HEK293 (cell line): ENCODE measurements at regions not wholly inside any gene's neighbourhood (a gene's known extent, or its start where the extent isn't known, plus 50 kb on each side); places are given as distances from the start of the nearest gene placed in this dataset.

Experiments used
- CTCF ChIA-PET: fragments of 350-600 bp; formaldehyde crosslinking; extraction: SDS; loops from one replicate; lab custom pipeline; 2021; ENCODE audit warnings: antibody characterized with exemption; lab: Yijun Ruan, JAX
- POLR2A ChIA-PET: fragments of 300-600 bp; formaldehyde crosslinking; extraction: SDS; loops from one replicate; lab custom pipeline; 2020; ENCODE audit warnings: antibody characterized with exemption, inconsistent platforms; lab: Yijun Ruan, JAX
- H3K27ac ChIP-seq: fragments of 200-500 bp; sonication (Bioruptor generic); 2 replicates; pipeline ENCODE4 v1.5.1; 2014; ENCODE audit warnings: low read depth, low read length, control low read depth, inconsistent platforms; ENCODE audit errors: extremely low read depth
- H3K36me3 ChIP-seq, 2 experiments: fragments of 200-500 bp in 1 of 2; sonication (Bioruptor generic) in 1 of 2; 1 replicate in 1 of 2; 2 replicates in 1 of 2; pipeline ENCODE4 v1.5.1; 2014 to 2017; ENCODE audit warnings: inconsistent platforms in 2 of 2, low read length in 2 of 2; ENCODE audit not compliant: control insufficient read depth in 2 of 2, insufficient read depth in 1 of 2
- H3K4me1 ChIP-seq: fragments of 200-500 bp; sonication (Bioruptor generic); 2 replicates; pipeline ENCODE4 v1.5.1; 2014; ENCODE audit warnings: mild to moderate bottlenecking, low read length, inconsistent platforms; ENCODE audit not compliant: control insufficient read depth, insufficient read depth
- H3K4me3 ChIP-seq: 2 replicates; pipeline ENCODE4 v1.5.1; 2011; ENCODE audit warnings: low read depth, mild to moderate bottlenecking, control low read depth, low read length, moderate library complexity
- H3K9me3 ChIP-seq: fragments of 200-500 bp; sonication (Bioruptor generic); 2 replicates; pipeline ENCODE4 v1.5.1; 2014; ENCODE audit warnings: low read depth, low read length, inconsistent platforms; ENCODE audit not compliant: control insufficient read depth, insufficient read depth
- BCL6B ChIP-seq: fragments of 450-650 bp; formaldehyde crosslinking; IDR thresholded peaks from 2 replicates; pipeline ENCODE4 v1.5.1; 2017; ENCODE audit warnings: missing biosample characterization, missing genetic modification characterization
- GLIS1 ChIP-seq: fragments of 450-650 bp; formaldehyde crosslinking; IDR thresholded peaks from 2 replicates; pipeline ENCODE4 v1.5.1; 2016; ENCODE audit warnings: missing biosample characterization, missing genetic modification characterization
- MZF1 ChIP-seq: fragments of 450-650 bp; formaldehyde crosslinking; IDR thresholded peaks from 2 replicates; pipeline ENCODE4 v1.5.1; 2017; ENCODE audit warnings: missing biosample characterization, missing genetic modification characterization, borderline replicate concordance
- REST ChIP-seq: fragments of 450-650 bp; formaldehyde crosslinking; IDR thresholded peaks from 2 replicates; pipeline ENCODE4 v1.5.1; 2016; ENCODE audit warnings: missing biosample characterization, missing genetic modification characterization
- WT1 ChIP-seq: fragments of 450-650 bp; formaldehyde crosslinking; IDR thresholded peaks from 2 replicates; pipeline ENCODE4 v1.5.1; 2016; ENCODE audit warnings: missing biosample characterization, missing genetic modification characterization
- ZNF214 ChIP-seq: fragments of 450-650 bp; formaldehyde crosslinking; IDR thresholded peaks from 2 replicates; pipeline ENCODE4 v1.5.1; 2017; ENCODE audit warnings: missing biosample characterization, mild to moderate bottlenecking, missing genetic modification characterization, borderline replicate concordance
- ZNF274 ChIP-seq, 2 experiments: fragments of 200-500 bp in 1 of 2; fragments of 450-650 bp in 1 of 2; sonication (Bioruptor generic) in 1 of 2; formaldehyde crosslinking in 1 of 2; IDR thresholded peaks; 2 replicates each; pipeline versions ENCODE4 v1.5.1 to v1.6.1; 2014 to 2016; ENCODE audit warnings: borderline replicate concordance in 1 of 2, inconsistent platforms in 1 of 2, low read length in 1 of 2, missing biosample characterization in 1 of 2, missing genetic modification characterization in 1 of 2
- ZNF324 ChIP-seq: fragments of 450-650 bp; formaldehyde crosslinking; IDR thresholded peaks from 2 replicates; pipeline ENCODE4 v1.5.1; 2016; ENCODE audit warnings: missing biosample characterization, missing genetic modification characterization
- ZNF394 ChIP-seq: fragments of 450-650 bp; formaldehyde crosslinking; IDR thresholded peaks from 2 replicates; pipeline ENCODE4 v1.5.1; 2016; ENCODE audit warnings: missing biosample characterization, missing genetic modification characterization, mild to moderate bottlenecking, moderate library complexity, borderline replicate concordance
- ZNF473 ChIP-seq: fragments of 450-650 bp; formaldehyde crosslinking; IDR thresholded peaks from 2 replicates; pipeline ENCODE4 v1.5.1; 2017; ENCODE audit warnings: missing biosample characterization, missing genetic modification characterization
- ZNF530 ChIP-seq: fragments of 450-650 bp; formaldehyde crosslinking; IDR thresholded peaks from 2 replicates; pipeline ENCODE4 v1.5.1; 2016; ENCODE audit warnings: low read depth, missing biosample characterization, missing genetic modification characterization
- ZNF544 ChIP-seq: fragments of 450-650 bp; formaldehyde crosslinking; IDR thresholded peaks from 2 replicates; pipeline ENCODE4 v1.5.0; 2017; ENCODE audit warnings: missing biosample characterization, missing genetic modification characterization
- ZNF600 ChIP-seq: fragments of 450-650 bp; formaldehyde crosslinking; IDR thresholded peaks from 2 replicates; pipeline ENCODE4 v1.5.1; 2016; ENCODE audit warnings: missing biosample characterization, missing genetic modification characterization
- ZNF610 ChIP-seq: fragments of 450-650 bp; formaldehyde crosslinking; IDR thresholded peaks from 2 replicates; pipeline ENCODE4 v1.5.1; 2016; ENCODE audit warnings: missing biosample characterization, missing genetic modification characterization, borderline replicate concordance
- ZNF629 ChIP-seq: fragments of 450-650 bp; formaldehyde crosslinking; IDR thresholded peaks from 2 replicates; pipeline ENCODE4 v1.5.1; 2017; ENCODE audit warnings: missing biosample characterization, missing genetic modification characterization
- ZNF654 ChIP-seq: fragments of 450-650 bp; formaldehyde crosslinking; IDR thresholded peaks from 2 replicates; pipeline ENCODE4 v1.5.1; 2016; ENCODE audit warnings: low read depth, missing biosample characterization, missing genetic modification characterization
- ZNF704 ChIP-seq: fragments of 450-650 bp; formaldehyde crosslinking; IDR thresholded peaks from 2 replicates; pipeline ENCODE4 v1.5.1; 2016; ENCODE audit warnings: missing biosample characterization, missing genetic modification characterization
- ZNF776 ChIP-seq: fragments of 450-650 bp; formaldehyde crosslinking; IDR thresholded peaks from 2 replicates; pipeline ENCODE4 v1.5.0; 2017; ENCODE audit warnings: missing biosample characterization, missing genetic modification characterization, borderline replicate concordance
- ZNF785 ChIP-seq: fragments of 450-650 bp; formaldehyde crosslinking; IDR thresholded peaks from 2 replicates; pipeline ENCODE4 v1.5.1; 2016; ENCODE audit warnings: missing biosample characterization, missing genetic modification characterization
- ZSCAN16 ChIP-seq: fragments of 450-650 bp; formaldehyde crosslinking; IDR thresholded peaks from 2 replicates; pipeline ENCODE4 v1.5.1; 2016; ENCODE audit warnings: missing biosample characterization, missing genetic modification characterization
- TF ChIP-seq, protein P1 (sequence below): fragments of 450-650 bp; formaldehyde crosslinking; IDR thresholded peaks from 2 replicates; pipeline ENCODE4 v1.5.1; 2017; ENCODE audit warnings: missing biosample characterization, mild to moderate bottlenecking, missing genetic modification characterization, moderate library complexity
- TF ChIP-seq, protein P2 (sequence below): fragments of 450-650 bp; formaldehyde crosslinking; IDR thresholded peaks from 2 replicates; pipeline ENCODE4 v1.5.1; 2017; ENCODE audit warnings: missing biosample characterization, missing genetic modification characterization
- TF ChIP-seq, protein P3 (sequence below): fragments of 450-650 bp; formaldehyde crosslinking; IDR thresholded peaks from 2 replicates; pipeline ENCODE4 v1.5.1; 2016; ENCODE audit warnings: missing biosample characterization, missing genetic modification characterization

DNA sequence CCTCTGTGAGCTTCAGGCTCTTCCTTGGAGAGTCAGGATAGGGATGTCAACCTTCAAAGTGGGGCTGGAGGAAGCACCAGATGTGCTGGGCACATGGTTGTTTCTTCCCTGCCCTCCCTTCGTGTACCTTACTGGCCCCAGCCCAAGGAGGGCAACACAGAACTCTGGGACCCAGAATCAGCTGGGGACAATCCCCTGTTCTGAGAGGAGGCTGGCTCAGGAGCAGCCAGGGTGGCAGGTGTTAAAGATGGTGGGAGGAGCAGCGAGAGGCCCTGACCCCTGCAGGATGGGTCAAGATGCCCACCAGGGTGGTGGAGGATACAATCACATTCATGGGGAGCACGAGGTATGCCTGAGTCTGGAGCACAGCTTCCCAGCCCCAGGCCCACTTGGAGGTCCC, 300.4 kb downstream of the ABCC12 start (continued):
- TF ChIP-seq, protein P1, sequence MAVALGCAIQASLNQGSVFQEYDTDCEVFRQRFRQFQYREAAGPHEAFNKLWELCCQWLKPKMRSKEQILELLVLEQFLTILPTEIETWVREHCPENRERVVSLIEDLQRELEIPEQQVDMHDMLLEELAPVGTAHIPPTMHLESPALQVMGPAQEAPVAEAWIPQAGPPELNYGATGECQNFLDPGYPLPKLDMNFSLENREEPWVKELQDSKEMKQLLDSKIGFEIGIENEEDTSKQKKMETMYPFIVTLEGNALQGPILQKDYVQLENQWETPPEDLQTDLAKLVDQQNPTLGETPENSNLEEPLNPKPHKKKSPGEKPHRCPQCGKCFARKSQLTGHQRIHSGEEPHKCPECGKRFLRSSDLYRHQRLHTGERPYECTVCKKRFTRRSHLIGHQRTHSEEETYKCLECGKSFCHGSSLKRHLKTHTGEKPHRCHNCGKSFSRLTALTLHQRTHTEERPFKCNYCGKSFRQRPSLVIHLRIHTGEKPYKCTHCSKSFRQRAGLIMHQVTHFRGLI (tag by site-specific recombination) = no peak
- TF ChIP-seq ZNF600 (tag by site-specific recombination) = no peak
- no peak for TF ChIP-seq ZSCAN16 (tag by site-specific recombination)
- TF ChIP-seq WT1 (tag by site-specific recombination) = no peak
- TF ChIP-seq ZNF610 (tag by site-specific recombination) = no peak
- no peak for TF ChIP-seq ZNF214

DNA sequence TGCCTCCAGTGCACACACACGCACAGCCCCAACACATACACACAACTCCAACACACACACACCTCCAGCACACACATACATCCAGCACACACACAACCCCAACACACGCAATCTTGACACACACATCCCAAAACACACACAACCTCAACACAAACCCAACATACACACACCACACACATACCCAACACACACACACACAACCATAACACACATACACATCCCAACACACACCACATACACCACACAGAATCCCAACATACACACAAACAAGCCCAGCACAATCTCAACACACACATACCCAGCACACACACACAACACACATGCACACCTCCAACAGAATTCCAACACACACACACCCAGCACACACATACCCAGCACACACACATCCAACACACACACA, 301.1 kb downstream of the ABCC12 start:
- ChIA-PET CTCF (no interaction called here), POLR2A (no interaction called here)
- Histone ChIP-seq H3K27ac (no peak overlapping the region), H3K4me1 (no peaks in the 10 kb centered on the region), H3K9me3 (no peaks in the 10 kb centered on the region), H3K4me3 (no peak overlapping the region), H3K36me3 (no peaks in the 10 kb centered on the region)
- TF ChIP-seq MZF1 (tag by site-specific recombination) (no peak), GLIS1 (tag by site-specific recombination) (no peak), ZNF274 (IDR thresholded peaks at IDR 0.05; ENCODE audit: low read length) (no peak), ZNF274 (tag by site-specific recombination; IDR thresholded peaks at IDR 0.05; ENCODE audit: borderline replicate concordance) (peak; percentile 61; the same call in 1 of the 2 replicates), ZNF324 (tag by site-specific recombination) (no peak), ZNF776 (tag by site-specific recombination) (0 out of 2 replicates have a peak, but pooled peaks have one; percentile 40), ZNF530 (tag by site-specific recombination) (0 out of 2 replicates have a peak, but pooled peaks have one; percentile 33), ZNF394 (tag by site-specific recombination) (no peak), BCL6B (tag by site-specific recombination) (0 out of 2 replicates have a peak, but pooled peaks have one; percentile 34), ZNF785 (tag by site-specific recombination) (peak; percentile 16; the same call in 1 of the 2 replicates), ZNF654 (tag by site-specific recombination) (no peak), ZNF629 (tag by site-specific recombination) (no peak), ZNF704 (tag by site-specific recombination) (no peak), REST (no peak), ZNF544 (tag by site-specific recombination) (0 out of 2 replicates have a peak, but pooled peaks have one; percentile 6), ZNF473 (0 out of 2 replicates have a peak, but pooled peaks have one; percentile 31)
- TF ChIP-seq, protein P2, sequence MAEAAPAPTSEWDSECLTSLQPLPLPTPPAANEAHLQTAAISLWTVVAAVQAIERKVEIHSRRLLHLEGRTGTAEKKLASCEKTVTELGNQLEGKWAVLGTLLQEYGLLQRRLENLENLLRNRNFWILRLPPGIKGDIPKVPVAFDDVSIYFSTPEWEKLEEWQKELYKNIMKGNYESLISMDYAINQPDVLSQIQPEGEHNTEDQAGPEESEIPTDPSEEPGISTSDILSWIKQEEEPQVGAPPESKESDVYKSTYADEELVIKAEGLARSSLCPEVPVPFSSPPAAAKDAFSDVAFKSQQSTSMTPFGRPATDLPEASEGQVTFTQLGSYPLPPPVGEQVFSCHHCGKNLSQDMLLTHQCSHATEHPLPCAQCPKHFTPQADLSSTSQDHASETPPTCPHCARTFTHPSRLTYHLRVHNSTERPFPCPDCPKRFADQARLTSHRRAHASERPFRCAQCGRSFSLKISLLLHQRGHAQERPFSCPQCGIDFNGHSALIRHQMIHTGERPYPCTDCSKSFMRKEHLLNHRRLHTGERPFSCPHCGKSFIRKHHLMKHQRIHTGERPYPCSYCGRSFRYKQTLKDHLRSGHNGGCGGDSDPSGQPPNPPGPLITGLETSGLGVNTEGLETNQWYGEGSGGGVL = no peak
- TF ChIP-seq, protein P3, sequence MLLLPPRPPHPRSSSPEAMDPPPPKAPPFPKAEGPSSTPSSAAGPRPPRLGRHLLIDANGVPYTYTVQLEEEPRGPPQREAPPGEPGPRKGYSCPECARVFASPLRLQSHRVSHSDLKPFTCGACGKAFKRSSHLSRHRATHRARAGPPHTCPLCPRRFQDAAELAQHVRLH = no peak
